ENCODE measurements at regions not wholly inside any gene's neighbourhood (a gene's known extent, or its start where the extent isn't known, plus 50 kb on each side); places are given as distances from the start of the nearest gene placed in this dataset.

DNA sequence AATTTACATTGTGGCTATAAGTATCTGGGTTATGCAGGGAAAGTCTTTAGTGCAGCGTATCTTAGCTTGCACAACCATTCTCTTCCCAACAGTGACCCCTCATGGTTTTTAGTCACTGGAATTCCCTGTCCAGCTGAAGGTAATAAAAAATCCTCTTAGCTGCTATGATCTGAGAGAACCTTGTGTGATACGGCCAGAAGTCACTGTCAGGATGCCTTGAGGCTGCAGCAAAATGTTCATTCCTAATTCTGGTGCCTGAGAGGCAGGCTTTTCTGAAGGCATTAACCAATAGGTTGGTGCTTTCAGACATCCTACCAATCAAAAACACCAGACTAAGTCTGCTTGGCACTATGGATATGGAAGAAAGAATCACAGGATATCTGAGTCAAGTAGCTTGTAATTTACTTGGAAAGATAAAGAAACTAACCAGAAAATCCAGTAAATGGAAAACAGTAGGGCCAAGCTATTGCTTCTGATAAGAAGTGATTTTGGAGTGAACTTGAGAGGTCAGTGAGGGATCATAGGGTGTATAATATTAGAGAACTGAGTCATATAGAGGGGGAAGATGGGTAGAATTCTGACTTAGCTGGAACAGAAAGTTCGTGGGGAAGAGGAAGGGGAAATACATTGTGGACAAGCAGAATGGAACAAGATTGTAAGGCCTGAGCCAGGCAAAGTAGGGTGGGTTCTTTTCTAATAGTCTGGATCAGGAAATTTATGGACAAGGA is 89.0 kb upstream of the SLC14A2 start:
- TF ChIP-seq, protein P1, sequence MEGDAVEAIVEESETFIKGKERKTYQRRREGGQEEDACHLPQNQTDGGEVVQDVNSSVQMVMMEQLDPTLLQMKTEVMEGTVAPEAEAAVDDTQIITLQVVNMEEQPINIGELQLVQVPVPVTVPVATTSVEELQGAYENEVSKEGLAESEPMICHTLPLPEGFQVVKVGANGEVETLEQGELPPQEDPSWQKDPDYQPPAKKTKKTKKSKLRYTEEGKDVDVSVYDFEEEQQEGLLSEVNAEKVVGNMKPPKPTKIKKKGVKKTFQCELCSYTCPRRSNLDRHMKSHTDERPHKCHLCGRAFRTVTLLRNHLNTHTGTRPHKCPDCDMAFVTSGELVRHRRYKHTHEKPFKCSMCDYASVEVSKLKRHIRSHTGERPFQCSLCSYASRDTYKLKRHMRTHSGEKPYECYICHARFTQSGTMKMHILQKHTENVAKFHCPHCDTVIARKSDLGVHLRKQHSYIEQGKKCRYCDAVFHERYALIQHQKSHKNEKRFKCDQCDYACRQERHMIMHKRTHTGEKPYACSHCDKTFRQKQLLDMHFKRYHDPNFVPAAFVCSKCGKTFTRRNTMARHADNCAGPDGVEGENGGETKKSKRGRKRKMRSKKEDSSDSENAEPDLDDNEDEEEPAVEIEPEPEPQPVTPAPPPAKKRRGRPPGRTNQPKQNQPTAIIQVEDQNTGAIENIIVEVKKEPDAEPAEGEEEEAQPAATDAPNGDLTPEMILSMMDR (IDR thresholded peaks at IDR 0.05 in 2 of 3, conservative IDR thresholded peaks at IDR 0.05 in 1 of 3; ENCODE audit: control insufficient read depth in 2 of 3, extremely low read depth in 1 of 3, insufficient read depth in 1 of 3, low read depth in 3 of 3, low read length in 3 of 3), result no peak
- no peak for TF ChIP-seq ZNF274 (IDR thresholded peaks at IDR 0.05; ENCODE audit: insufficient read depth, insufficient read length)
- no peak for TF ChIP-seq NFYA (IDR thresholded peaks at IDR 0.05; ENCODE audit: borderline replicate concordance, low read depth, low read length)
- no peak for TF ChIP-seq EZH2 (IDR thresholded peaks at IDR 0.05; ENCODE audit: borderline replicate concordance, control insufficient read depth, low read depth, low read length)
- no peak for TF ChIP-seq DPF2 (IDR thresholded peaks at IDR 0.05)
- TF ChIP-seq SP1 (IDR thresholded peaks at IDR 0.05; ENCODE audit: low read depth, low read length), result no peak
- no peak for TF ChIP-seq SMAD1 (IDR thresholded peaks at IDR 0.05; ENCODE audit: low read depth, partially characterized antibody)
- TF ChIP-seq NR2C2 (IDR thresholded peaks at IDR 0.05; ENCODE audit: borderline replicate concordance, control insufficient read depth, insufficient read length, low read depth), result no peak
- TF ChIP-seq, protein P2, sequence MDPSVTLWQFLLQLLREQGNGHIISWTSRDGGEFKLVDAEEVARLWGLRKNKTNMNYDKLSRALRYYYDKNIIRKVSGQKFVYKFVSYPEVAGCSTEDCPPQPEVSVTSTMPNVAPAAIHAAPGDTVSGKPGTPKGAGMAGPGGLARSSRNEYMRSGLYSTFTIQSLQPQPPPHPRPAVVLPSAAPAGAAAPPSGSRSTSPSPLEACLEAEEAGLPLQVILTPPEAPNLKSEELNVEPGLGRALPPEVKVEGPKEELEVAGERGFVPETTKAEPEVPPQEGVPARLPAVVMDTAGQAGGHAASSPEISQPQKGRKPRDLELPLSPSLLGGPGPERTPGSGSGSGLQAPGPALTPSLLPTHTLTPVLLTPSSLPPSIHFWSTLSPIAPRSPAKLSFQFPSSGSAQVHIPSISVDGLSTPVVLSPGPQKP (IDR thresholded peaks at IDR 0.05; ENCODE audit: low read depth, low read length), result no peak
- no peak for TF ChIP-seq POLR2AphosphoS5 (IDR thresholded peaks at IDR 0.05; ENCODE audit: low read length)
- TF ChIP-seq CHD2 (IDR thresholded peaks at IDR 0.05; ENCODE audit: borderline replicate concordance, low read depth, low read length), result no peak

All from GM12878 (cell line).